CD14-positive monocyte (primary cell): ENCODE measurements at regions not wholly inside any gene's neighbourhood (a gene's known extent, or its start where the extent isn't known, plus 50 kb on each side); places are given as distances from the start of the nearest gene placed in this dataset.

ENCODE experiments used
- DNase-seq, 3 donors: peaks; one replicate each; pipeline ENCODE4 v3.0.0-alpha.2; 2011 to 2022
- H2AFZ ChIP-seq: 2 replicates; pipeline ENCODE4 v1.6.0; 2012; ENCODE audit warnings: mild to moderate bottlenecking, low read depth, low read length, inconsistent platforms; ENCODE audit not compliant: insufficient read depth, poor library complexity, severe bottlenecking
- H3K27ac ChIP-seq, 2 donors: 1 replicate in 1 of 2; 2 replicates in 1 of 2; pipeline ENCODE4 v1.5.1; 2012 to 2013; ENCODE audit warnings: low read length in 2 of 2, control low read depth in 1 of 2, inconsistent platforms in 1 of 2, low read depth in 1 of 2, mild to moderate bottlenecking in 1 of 2
- H3K27me3 ChIP-seq, 2 donors: one replicate each; pipeline versions ENCODE4 v1.6.0 to v1.6.1; 2011 to 2013; ENCODE audit warnings: low read length in 2 of 2; ENCODE audit not compliant: control insufficient read depth in 2 of 2, insufficient read depth in 2 of 2
- H3K36me3 ChIP-seq, 2 donors: replicated peaks in 1 of 2; 1 replicate in 1 of 2; 2 replicates in 1 of 2; pipeline versions ENCODE4 v1.5.1 to v1.6.1; 2012 to 2013; ENCODE audit warnings: low read length in 2 of 2, control low read depth in 1 of 2, inconsistent platforms in 1 of 2, mild to moderate bottlenecking in 1 of 2; ENCODE audit not compliant: insufficient read depth in 2 of 2, control insufficient read depth in 1 of 2
- H3K4me1 ChIP-seq, 2 donors: 1 replicate in 1 of 2; 2 replicates in 1 of 2; pipeline versions ENCODE4 v1.5.1 to v1.6.1; 2012 to 2013; ENCODE audit warnings: low read length in 2 of 2, control low read depth in 1 of 2, inconsistent platforms in 1 of 2, mild to moderate bottlenecking in 1 of 2, moderate library complexity in 1 of 2; ENCODE audit not compliant: insufficient read depth in 2 of 2, control insufficient read depth in 1 of 2
- H3K4me2 ChIP-seq: replicated peaks from 2 replicates; pipeline ENCODE3; 2012; ENCODE audit warnings: low read length, moderate library complexity, mild to moderate bottlenecking; ENCODE audit not compliant: poor library complexity, severe bottlenecking; ENCODE audit errors: extremely low read depth
- H3K4me3 ChIP-seq, 3 experiments: fragments of 200-600 bp in 1 of 3; sonication (generic) in 1 of 3; replicated peaks in 1 of 3; 1 replicate in 2 of 3; 2 replicates in 1 of 3; pipeline ENCODE4 v1.5.1; 2011 to 2013; ENCODE audit warnings: low read length in 3 of 3, mild to moderate bottlenecking in 3 of 3, control low read depth in 2 of 3, low read depth in 2 of 3, inconsistent platforms in 1 of 3, moderate library complexity in 1 of 3
- H3K79me2 ChIP-seq: 2 replicates; pipeline ENCODE4 v1.6.0; 2012; ENCODE audit warnings: mild to moderate bottlenecking, control low read depth, inconsistent platforms, low read length, moderate library complexity; ENCODE audit not compliant: insufficient read depth
- H3K9ac ChIP-seq: 2 replicates; pipeline ENCODE4 v1.6.0; 2017; ENCODE audit warnings: low read length, mild to moderate bottlenecking; ENCODE audit not compliant: insufficient read depth, poor library complexity, severe bottlenecking
- H3K9me3 ChIP-seq, 2 donors: replicated peaks in 1 of 2; 1 replicate in 1 of 2; 2 replicates in 1 of 2; pipeline versions ENCODE4 v1.5.1 to v1.6.1; 2012 to 2013; ENCODE audit warnings: low read length in 2 of 2, control low read depth in 1 of 2; ENCODE audit not compliant: control insufficient read depth in 1 of 2, insufficient read depth in 1 of 2
- H4K20me1 ChIP-seq: 2 replicates; pipeline ENCODE4 v1.6.0; 2012; ENCODE audit warnings: mild to moderate bottlenecking, low read length, control low read depth, moderate library complexity; ENCODE audit not compliant: insufficient read depth
- H3K27ac Mint-ChIP-seq, 7 donors: one replicate each; pipeline ENCODE4 v1.8.0; 2020; ENCODE audit warnings: mild to moderate bottlenecking in 7 of 7, mixed read lengths in 7 of 7, moderate library complexity in 6 of 7, inconsistent platforms in 2 of 7
- H3K27me3 Mint-ChIP-seq, 3 donors: one replicate each; pipeline ENCODE4 v1.8.0; 2021 to 2022; ENCODE audit warnings: low read depth in 3 of 3, mild to moderate bottlenecking in 3 of 3, mixed read lengths in 3 of 3, moderate library complexity in 3 of 3, inconsistent platforms in 1 of 3
- H3K36me3 Mint-ChIP-seq, 2 donors: one replicate each; pipeline ENCODE4 v1.8.0; 2020; ENCODE audit warnings: mixed read lengths in 2 of 2, inconsistent platforms in 1 of 2, mild to moderate bottlenecking in 1 of 2
- H3K4me1 Mint-ChIP-seq: one replicate; pipeline ENCODE4 v1.8.0; 2020; ENCODE audit warnings: mild to moderate bottlenecking, mixed read lengths
- H3K4me3 Mint-ChIP-seq, 2 donors: one replicate each; pipeline ENCODE4 v1.8.0; 2020; ENCODE audit warnings: mild to moderate bottlenecking in 2 of 2, mixed read lengths in 2 of 2, moderate library complexity in 1 of 2
- H3K9me3 Mint-ChIP-seq, 7 donors: one replicate each; pipeline ENCODE4 v1.8.0; 2020 to 2022; ENCODE audit warnings: mixed read lengths in 7 of 7, mild to moderate bottlenecking in 6 of 7, moderate library complexity in 6 of 7, inconsistent platforms in 2 of 7
- CTCF ChIP-seq: fragments of 200-600 bp; IDR thresholded peaks from one replicate; pipeline ENCODE4 v1.8.0; 2022; ENCODE audit warnings: antibody characterized with exemption, mild to moderate bottlenecking
- WGBS: methylation state at CpG from one replicate; pipeline ENCODE4 v1.1.5; 2013; ENCODE audit warnings: missing lambda C conversion rate; ENCODE audit not compliant: insufficient coverage; 5-methylcytosine and 5-hydroxymethylcytosine counted together
- intact Hi-C, 2 donors: fragments of 100-400 bp; cut with micrococcal nuclease; formaldehyde crosslinking; loops; one replicate each; pipeline versions ENCODE4 v1.15.0 to v1.15.1; 2023

- H3K79me2 ChIP-seq = no peaks in the 10 kb centered on the region
- H3K36me3 ChIP-seq = no peaks in the 10 kb centered on the region
- WGBS = 100% methylated on average over 1 of the region's 6 CpGs
- no peaks in the 10 kb centered on the region for H3K4me1 ChIP-seq
- H3K27ac Mint-ChIP-seq = no peak overlapping the region
- intact Hi-C loops = no loop called here
- no peak overlapping the region for H3K9ac ChIP-seq
- H3K9me3 ChIP-seq = no peaks in the 10 kb centered on the region
- H2AFZ ChIP-seq = no peak overlapping the region
- H3K4me2 ChIP-seq = no peak overlapping the region
- H3K4me3 ChIP-seq = no peak overlapping the region
- no peak for DNase-seq
- H3K9me3 Mint-ChIP-seq = peaks cover 0 to 2% (median 0%) of the 10 kb centered on the region in 7 donors
- H3K36me3 Mint-ChIP-seq = no peaks in the 10 kb centered on the region
- H3K4me1 Mint-ChIP-seq = no peaks in the 10 kb centered on the region
- peaks cover 2 to 8% (median 4%) of the 10 kb centered on the region in 3 donors for H3K27me3 Mint-ChIP-seq
- no peak overlapping the region for H3K27ac ChIP-seq
- H4K20me1 ChIP-seq = no peaks in the 10 kb centered on the region
- no peak overlapping the region for H3K4me3 Mint-ChIP-seq
- no peak for TF ChIP-seq CTCF
- H3K27me3 ChIP-seq = no peaks in the 10 kb centered on the region
Measured at GRCh38 chr7:156217803-156218202, 405.5 kb upstream of the SHH start.

- H3K36me3 Mint-ChIP-seq = no peaks in the 10 kb centered on the region
- peaks cover 0 to 7% (median 2%) of the 10 kb centered on the region in 3 donors for H3K27me3 Mint-ChIP-seq
- peaks cover 0 to 7% (median 0%) of the 10 kb centered on the region in 7 donors for H3K9me3 Mint-ChIP-seq
- no peak overlapping the region for H3K27ac Mint-ChIP-seq
- intact Hi-C loops = no loop called here
- DNase-seq = no peak
- Histone ChIP-seq H3K36me3 (no peaks in the 10 kb centered on the region), H3K4me1 (no peaks in the 10 kb centered on the region), H3K4me3 (no peak overlapping the region), H3K79me2 (no peaks in the 10 kb centered on the region), H4K20me1 (no peaks in the 10 kb centered on the region), H3K4me2 (no peak overlapping the region), H2AFZ (no peak overlapping the region), H3K9me3 (no peaks in the 10 kb centered on the region), H3K27me3 (no peaks in the 10 kb centered on the region), H3K27ac (no peak overlapping the region), H3K9ac (no peak overlapping the region)
- H3K4me1 Mint-ChIP-seq = no peaks in the 10 kb centered on the region
- TF ChIP-seq CTCF = no peak
- H3K4me3 Mint-ChIP-seq = no peak overlapping the region
- WGBS = 54% methylated on average over 4 of the region's 7 CpGs
Measured at GRCh38 chr7:156209087-156209486, 396.8 kb upstream of the SHH start.
